ENCODE measurements at regions not wholly inside any gene's neighbourhood (a gene's known extent, or its start where the extent isn't known, plus 50 kb on each side); places are given as distances from the start of the nearest gene placed in this dataset.

DNA sequence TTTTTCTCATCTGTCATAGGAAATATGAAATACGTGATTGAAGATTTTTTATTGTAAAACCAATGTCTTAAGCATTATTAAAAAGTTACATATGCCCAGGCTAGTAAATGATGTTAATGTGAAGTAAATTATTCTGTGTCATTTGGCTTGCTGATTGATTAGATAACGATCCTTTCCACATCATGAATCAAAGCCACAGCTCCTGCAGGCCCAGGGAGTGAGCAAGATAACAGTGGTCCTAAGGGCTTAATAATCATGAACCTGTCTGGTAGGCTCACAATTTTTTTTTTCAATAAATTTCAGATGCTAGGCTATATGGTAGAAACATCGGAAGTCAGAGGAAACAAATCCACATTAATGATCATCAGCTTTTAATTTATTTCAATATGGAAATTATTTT is 269.0 kb upstream of the SLC10A2 start:
- TF ChIP-seq CTCF (IDR thresholded peaks at IDR 0.05) (no peak), POLR2AphosphoS5 (IDR thresholded peaks at IDR 0.05) (no peak)
